Neural cell (in vitro differentiated cells): ENCODE measurements at regions not wholly inside any gene's neighbourhood (a gene's known extent, or its start where the extent isn't known, plus 50 kb on each side); places are given as distances from the start of the nearest gene placed in this dataset.

ENCODE experiments used
- H2AFZ ChIP-seq: fragments of 200-600, 300-800 bp; sonication (generic), shearing (Covaris generic); 2 replicates; pipeline ENCODE4 v1.6.0; 2014; ENCODE audit warnings: low read depth, mild to moderate bottlenecking, antibody characterized with exemption, low read length, moderate library complexity
- H3F3A ChIP-seq: fragments of 200-600 bp; shearing (Covaris generic); 2 replicates; pipeline ENCODE4 v1.6.1; 2016; ENCODE audit warnings: mild to moderate bottlenecking, moderate library complexity, mixed read lengths, antibody characterized with exemption, low read length; ENCODE audit not compliant: insufficient read depth, poor library complexity, severe bottlenecking
- H3K27ac ChIP-seq: fragments of 200-600, 300-800 bp; sonication (generic), shearing (Covaris generic); 2 replicates; pipeline ENCODE4 v1.5.1; 2014; ENCODE audit warnings: mild to moderate bottlenecking, low read length, moderate library complexity
- H3K27me3 ChIP-seq: fragments of 300-800, 200-600 bp; sonication (generic), shearing (Covaris generic); 2 replicates; pipeline ENCODE4 v1.6.0; 2014; ENCODE audit warnings: mild to moderate bottlenecking, low read depth, low read length, moderate library complexity; ENCODE audit not compliant: insufficient read depth
- H3K36me3 ChIP-seq: fragments of 300-800, 200-600 bp; sonication (generic), shearing (Covaris generic); 2 replicates; pipeline ENCODE4 v1.5.1; 2014; ENCODE audit warnings: mild to moderate bottlenecking, antibody characterized with exemption, low read length, moderate library complexity; ENCODE audit not compliant: insufficient read depth
- H3K4me2 ChIP-seq: fragments of 300-800, 200-600 bp; sonication (generic), shearing (Covaris generic); 2 replicates; pipeline ENCODE4 v1.6.0; 2014; ENCODE audit warnings: mild to moderate bottlenecking, low read length
- H3K4me3 ChIP-seq: fragments of 300-800, 200-600 bp; sonication (generic), shearing (Covaris generic); 2 replicates; pipeline ENCODE4 v1.5.1; 2014; ENCODE audit warnings: mild to moderate bottlenecking, low read length, moderate library complexity
- H3K79me2 ChIP-seq: fragments of 200-600 bp; shearing (Covaris generic); replicated peaks from 2 replicates; pipeline ENCODE4 v1.6.0; 2014; ENCODE audit warnings: mild to moderate bottlenecking, low read length, moderate library complexity; ENCODE audit not compliant: insufficient read depth
- H3K9ac ChIP-seq: fragments of 300-800, 200-600 bp; sonication (generic), shearing (Covaris generic); 2 replicates; pipeline ENCODE4 v1.6.1; 2016; ENCODE audit warnings: mild to moderate bottlenecking, low read length, mixed read lengths
- H3K9me2 ChIP-seq: fragments of 200-600 bp; shearing (Covaris generic); 2 replicates; pipeline ENCODE4 v1.6.1; 2016; ENCODE audit warnings: mild to moderate bottlenecking, low read length, mixed read lengths; ENCODE audit not compliant: insufficient read depth
- H3K9me3 ChIP-seq: fragments of 200-600, 300-800 bp; sonication (generic), shearing (Covaris generic); 2 replicates; pipeline ENCODE4 v1.6.1; 2016; ENCODE audit warnings: mild to moderate bottlenecking, mixed run types, low read length, moderate library complexity, mixed read lengths
- H4K20me1 ChIP-seq: fragments of 200-600 bp; shearing (Covaris generic); 2 replicates; pipeline ENCODE4 v1.6.1; 2016; ENCODE audit warnings: mild to moderate bottlenecking, mixed run types; ENCODE audit not compliant: insufficient read depth
- CTCF ChIP-seq: fragments of 450-650 bp; IDR thresholded peaks from 2 replicates; pipeline ENCODE4 v1.5.1; 2014; ENCODE audit warnings: antibody characterized with exemption, mild to moderate bottlenecking, moderate library complexity; ENCODE audit not compliant: poor library complexity, severe bottlenecking
- EP300 ChIP-seq: fragments of 450-650 bp; conservative IDR thresholded peaks from 2 replicates; pipeline ENCODE4 v1.6.1; 2014; ENCODE audit warnings: antibody characterized with exemption, mild to moderate bottlenecking, moderate library complexity; ENCODE audit not compliant: poor library complexity, severe bottlenecking
- EZH2 ChIP-seq: fragments of 200-600, 300-800 bp; shearing (Covaris generic), sonication (generic); IDR thresholded peaks from 2 replicates; pipeline ENCODE4 v1.6.1; 2014; ENCODE audit warnings: antibody characterized with exemption, low read length, borderline replicate concordance, mild to moderate bottlenecking; ENCODE audit not compliant: insufficient read depth, poor library complexity, severe bottlenecking
- MXI1 ChIP-seq: fragments of 450-650 bp; conservative IDR thresholded peaks from 2 replicates; pipeline ENCODE4 v1.6.1; 2014; ENCODE audit warnings: antibody characterized with exemption, mild to moderate bottlenecking; ENCODE audit not compliant: poor library complexity, severe bottlenecking
- POLR2AphosphoS5 ChIP-seq: IDR thresholded peaks from 2 replicates; pipeline ENCODE4 v1.6.1; 2012
- RAD21 ChIP-seq: fragments of 450-650 bp; conservative IDR thresholded peaks from 2 replicates; pipeline ENCODE4 v1.6.1; 2014; ENCODE audit warnings: antibody characterized with exemption, mild to moderate bottlenecking, moderate library complexity
- REST ChIP-seq: IDR thresholded peaks from 2 replicates; pipeline ENCODE4 v1.6.1; 2012; ENCODE audit warnings: borderline replicate concordance
- SMC3 ChIP-seq: fragments of 450-650 bp; conservative IDR thresholded peaks from 2 replicates; pipeline ENCODE4 v1.6.1; 2014; ENCODE audit warnings: antibody characterized with exemption, mild to moderate bottlenecking, moderate library complexity; ENCODE audit not compliant: poor library complexity
- TAF1 ChIP-seq: IDR thresholded peaks from 2 replicates; pipeline ENCODE4 v1.6.1; 2012; ENCODE audit warnings: low read depth

- H3K79me2 ChIP-seq: no peaks in the 10 kb centered on the region
- TF ChIP-seq EZH2 (no peak), RAD21 (no peak)
- H3K9ac ChIP-seq: no peak overlapping the region
- no peak overlapping the region for H3K4me2 ChIP-seq
- no peak overlapping the region for H2AFZ ChIP-seq
- H4K20me1 ChIP-seq: no peaks in the 10 kb centered on the region
- no peaks in the 10 kb centered on the region for H3K9me2 ChIP-seq
- H3K9me3 ChIP-seq: no peaks in the 10 kb centered on the region
- H3K4me3 ChIP-seq: no peak overlapping the region
- no peaks in the 10 kb centered on the region for H3K27me3 ChIP-seq
- no peaks in the 10 kb centered on the region for H3K36me3 ChIP-seq
- no peak overlapping the region for H3K27ac ChIP-seq
- no peaks in the 10 kb centered on the region for H3F3A ChIP-seq
Measured at GRCh38 chr1:87518794-87519193, 190.1 kb downstream of the LMO4 start.

- Histone ChIP-seq H3K4me2 (no peak overlapping the region), H3K9me3 (no peaks in the 10 kb centered on the region), H3K9ac (no peak overlapping the region), H3F3A (no peaks in the 10 kb centered on the region), H3K9me2 (no peaks in the 10 kb centered on the region), H2AFZ (no peak overlapping the region), H4K20me1 (no peaks in the 10 kb centered on the region), H3K4me3 (no peak overlapping the region), H3K79me2 (no peaks in the 10 kb centered on the region), H3K27ac (no peak overlapping the region), H3K27me3 (no peaks in the 10 kb centered on the region), H3K36me3 (no peaks in the 10 kb centered on the region)
- no peak for TF ChIP-seq POLR2AphosphoS5
- no peak for TF ChIP-seq CTCF
- no peak for TF ChIP-seq REST
- no peak for TF ChIP-seq SMC3
- TF ChIP-seq EP300: no peak
- no peak for TF ChIP-seq MXI1
- no peak for TF ChIP-seq EZH2
- TF ChIP-seq TAF1: no peak
- no peak for TF ChIP-seq RAD21
Measured at GRCh38 chr1:87521452-87521851, 192.8 kb downstream of the LMO4 start.

- H3K9me3 ChIP-seq: no peaks in the 10 kb centered on the region
- H3K4me2 ChIP-seq: no peak overlapping the region
- TF ChIP-seq TAF1: no peak
- no peak for TF ChIP-seq MXI1
- TF ChIP-seq CTCF: no peak
- TF ChIP-seq EZH2: no peak
- no peak overlapping the region for H3K4me3 ChIP-seq
- no peaks in the 10 kb centered on the region for H4K20me1 ChIP-seq
- no peak overlapping the region for H3K9ac ChIP-seq
- no peaks in the 10 kb centered on the region for H3K9me2 ChIP-seq
- H3K79me2 ChIP-seq: no peaks in the 10 kb centered on the region
- H2AFZ ChIP-seq: no peak overlapping the region
- H3F3A ChIP-seq: no peaks in the 10 kb centered on the region
- no peaks in the 10 kb centered on the region for H3K27me3 ChIP-seq
- no peaks in the 10 kb centered on the region for H3K36me3 ChIP-seq
- no peak overlapping the region for H3K27ac ChIP-seq
Measured at GRCh38 chr1:87523466-87523865, 194.8 kb downstream of the LMO4 start.
